ENCODE measurements at regions not wholly inside any gene's neighbourhood (a gene's known extent, or its start where the extent isn't known, plus 50 kb on each side); places are given as distances from the start of the nearest gene placed in this dataset.
A peak's percentile ranks its signal among the peaks of the same experiment; 100 is the strongest.

GRCh38 chr4:17170131-17170530, 271.7 kb upstream of the LDB2 start:
- DNase-seq (ENCODE audit: low spot score): no peak

GRCh38 chr4:17169699-17170098, 271.3 kb upstream of the LDB2 start:
- DNase-seq (ENCODE audit: low spot score): no peak

- peak; percentile 33 for DNase-seq (ENCODE audit: low spot score)
Observed at GRCh38 chr4:17168571-17168970, 270.1 kb upstream of the LDB2 start.

GRCh38 chr4:17166954-17167353, 268.5 kb upstream of the LDB2 start:
- DNase-seq (ENCODE audit: low spot score): no peak

GRCh38 chr4:17165286-17165685, 266.8 kb upstream of the LDB2 start:
- no peak for DNase-seq (ENCODE audit: low spot score)

GRCh38 chr4:17164666-17165065, 266.2 kb upstream of the LDB2 start:
- no peak for DNase-seq (ENCODE audit: low spot score)

GRCh38 chr4:17163156-17163771, 264.8 kb upstream of the LDB2 start:
- DNase-seq (ENCODE audit: low spot score): no peak

GRCh38 chr4:17157304-17157703, 258.9 kb upstream of the LDB2 start:
- DNase-seq (ENCODE audit: low spot score): no peak

- DNase-seq (ENCODE audit: low spot score): no peak
Observed at GRCh38 chr4:17155486-17155885, 257.0 kb upstream of the LDB2 start.

GRCh38 chr4:17153572-17153971, 255.1 kb upstream of the LDB2 start:
- no peak for DNase-seq (ENCODE audit: low spot score)

GRCh38 chr4:17152941-17153540, 254.6 kb upstream of the LDB2 start:
- no peak for DNase-seq (ENCODE audit: low spot score)

GRCh38 chr4:17142232-17142711, 243.8 kb upstream of the LDB2 start:
- DNase-seq (ENCODE audit: low spot score): peak; percentile 64

GRCh38 chr4:17138847-17139246, 240.4 kb upstream of the LDB2 start:
- DNase-seq (ENCODE audit: low spot score): no peak

- no peak for DNase-seq (ENCODE audit: low spot score)
Observed at GRCh38 chr4:17134565-17134964, 236.1 kb upstream of the LDB2 start.

GRCh38 chr4:17134100-17134499, 235.7 kb upstream of the LDB2 start:
- no peak for DNase-seq (ENCODE audit: low spot score)

GRCh38 chr4:17132226-17132625, 233.8 kb upstream of the LDB2 start:
- no peak for DNase-seq (ENCODE audit: low spot score)

- no peak for DNase-seq (ENCODE audit: low spot score)
Observed at GRCh38 chr4:17128268-17128667, 229.8 kb upstream of the LDB2 start.

GRCh38 chr4:17126321-17126966, 228.0 kb upstream of the LDB2 start:
- no peak for DNase-seq (ENCODE audit: low spot score)

- DNase-seq (ENCODE audit: low spot score): no peak
Observed at GRCh38 chr4:17124767-17125166, 226.3 kb upstream of the LDB2 start.

- no peak for DNase-seq (ENCODE audit: low spot score)
Observed at GRCh38 chr4:17120761-17121160, 222.3 kb upstream of the LDB2 start.

- no peak for DNase-seq (ENCODE audit: low spot score)
Observed at GRCh38 chr4:17117746-17118145, 219.3 kb upstream of the LDB2 start.

GRCh38 chr4:17115583-17115982, 217.1 kb upstream of the LDB2 start:
- DNase-seq (ENCODE audit: low spot score): no peak

GRCh38 chr4:17112292-17112659, 213.8 kb upstream of the LDB2 start:
- no peak for DNase-seq (ENCODE audit: low spot score)

GRCh38 chr4:17109126-17109525, 210.7 kb upstream of the LDB2 start:
- DNase-seq (ENCODE audit: low spot score): no peak

Data from SW480 (cell line).